Renal cortex interstitium (tissue), 11 donors: ENCODE measurements at regions not wholly inside any gene's neighbourhood (a gene's known extent, or its start where the extent isn't known, plus 50 kb on each side); places are given as distances from the start of the nearest gene placed in this dataset.

Source experiments
- DNase-seq, 11 donors: peaks; one replicate each; pipeline ENCODE4 v3.0.0-alpha.2; 2013; ENCODE audit warnings: low read depth in 9 of 11, low spot score in 4 of 11; ENCODE audit errors: extremely low read depth in 1 of 11

DNA sequence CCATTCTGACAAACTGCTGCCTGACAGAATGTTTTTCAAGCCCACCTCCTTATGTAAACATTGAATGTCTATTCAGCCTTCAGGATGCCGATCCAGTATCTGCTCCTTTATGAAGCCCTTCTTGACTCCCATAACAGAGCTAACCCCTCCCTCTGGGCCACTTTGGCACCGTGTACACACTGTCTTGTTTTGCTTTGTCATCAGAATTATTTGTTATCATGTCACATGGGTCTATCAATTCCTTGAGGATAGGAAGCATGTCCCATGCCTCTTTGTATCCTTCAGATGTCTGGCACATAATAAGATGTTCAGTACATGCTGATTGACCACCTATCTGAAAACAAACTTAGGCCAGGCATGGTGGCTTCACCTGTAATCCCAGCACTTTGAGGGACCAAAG, 92.3 kb downstream of the PRLHR start:
- no peak for DNase-seq

DNA sequence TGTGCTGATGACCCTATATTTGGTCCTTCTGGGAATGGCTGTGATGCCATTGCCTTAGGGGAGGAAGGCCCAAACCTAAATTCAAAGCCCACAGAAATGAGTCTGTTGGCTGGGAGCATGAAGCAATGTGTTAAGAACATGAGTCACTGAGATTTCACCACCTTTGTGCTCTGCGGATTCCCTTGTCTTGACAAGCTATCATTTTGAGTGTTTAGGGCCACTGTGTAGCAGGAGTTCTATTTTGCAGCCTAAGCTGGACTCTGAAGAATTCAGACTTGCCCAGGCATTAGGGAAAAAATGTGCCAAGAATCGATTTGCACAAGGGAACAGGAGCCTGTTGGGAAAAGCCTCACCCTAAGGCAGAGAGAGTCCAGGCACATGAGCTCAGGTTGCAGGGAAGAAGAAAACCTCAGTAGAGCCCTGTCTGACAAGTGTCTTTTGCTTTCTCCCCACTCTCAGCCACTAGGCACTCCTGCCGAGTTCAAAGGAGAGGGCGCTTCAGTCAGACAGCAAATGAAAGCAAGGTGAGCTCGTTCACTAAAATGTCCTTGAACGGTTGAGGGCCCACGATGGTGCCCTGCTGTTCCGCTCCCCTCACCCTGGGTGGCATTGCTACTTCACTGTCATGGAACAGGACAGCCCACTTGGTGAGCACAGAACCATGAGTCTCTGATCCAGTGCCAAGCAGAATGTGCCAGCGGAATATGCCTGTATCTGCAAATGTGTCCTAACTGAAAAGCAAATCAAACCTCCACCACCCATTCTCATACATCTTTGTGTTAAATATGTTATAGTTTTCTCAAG, 93.6 kb downstream of the PRLHR start:
- DNase-seq, result no peak

DNA sequence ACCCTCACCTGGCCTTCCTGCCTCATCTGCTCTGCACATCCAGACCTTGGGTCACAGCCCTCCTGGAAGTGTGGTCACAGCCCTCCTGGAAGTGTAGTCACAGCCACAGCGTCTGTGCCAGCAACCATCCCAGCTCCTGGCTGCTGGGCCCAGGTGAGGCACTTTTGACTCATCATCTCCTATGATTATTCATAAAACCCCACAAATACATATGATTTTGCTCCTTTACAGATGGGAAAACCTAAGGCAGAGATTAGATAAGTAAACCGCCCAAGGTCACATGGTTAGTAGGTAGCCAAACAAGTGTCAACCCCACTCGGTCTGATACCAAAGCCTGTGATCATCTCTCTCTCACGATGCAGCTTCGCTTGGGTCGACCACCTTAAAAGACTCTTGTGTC, 94.3 kb downstream of the PRLHR start:
- no peak for DNase-seq

DNA sequence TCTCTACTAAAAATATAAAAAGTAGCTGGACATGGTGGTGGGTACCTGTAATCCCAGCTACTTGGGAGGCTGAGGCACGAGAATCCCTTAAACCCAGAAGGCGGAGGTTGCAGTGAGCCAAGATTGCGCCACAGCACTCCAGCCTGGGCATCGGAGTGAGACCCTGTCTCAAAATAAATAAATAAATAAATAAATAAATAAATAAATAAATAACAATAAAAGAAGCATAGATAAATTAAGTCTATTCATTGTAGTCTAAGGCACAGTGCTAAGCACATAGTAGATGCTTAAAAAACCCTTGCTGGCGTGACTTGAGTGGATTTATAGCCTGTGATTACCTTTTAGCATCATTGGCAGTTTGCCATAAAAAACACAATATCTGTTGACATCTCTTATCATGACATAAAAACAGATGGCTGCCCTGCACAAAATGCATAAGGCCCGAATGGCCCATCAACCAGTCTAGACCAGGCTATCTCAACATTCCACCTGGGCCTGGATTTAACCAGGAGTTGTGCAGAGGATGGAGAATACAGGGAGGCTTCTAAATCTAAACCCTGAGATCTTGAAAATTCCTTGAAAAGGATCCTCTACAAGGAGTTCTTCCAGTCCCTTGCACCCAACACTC, 94.9 kb downstream of the PRLHR start:
- DNase-seq, result no peak

DNA sequence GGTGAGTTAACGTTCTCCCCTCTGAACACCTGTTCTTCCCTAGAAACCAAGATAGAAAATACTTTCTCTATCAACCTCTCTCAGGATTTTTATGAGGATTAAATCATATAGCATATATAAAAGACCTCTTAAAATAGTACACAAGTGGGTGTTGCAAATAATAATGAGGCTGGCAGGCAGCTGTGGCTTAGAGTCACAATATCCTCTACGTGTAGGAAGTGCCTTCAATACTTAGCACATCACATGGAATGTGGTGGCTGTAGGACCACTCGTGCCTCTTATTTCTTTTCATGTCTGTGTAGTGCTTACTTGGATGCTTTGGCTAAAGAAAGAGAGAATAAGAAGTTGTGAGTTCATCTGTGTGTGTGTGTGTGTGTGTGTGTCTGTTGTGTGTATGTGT, 96.3 kb downstream of the PRLHR start:
- no peak for DNase-seq

DNA sequence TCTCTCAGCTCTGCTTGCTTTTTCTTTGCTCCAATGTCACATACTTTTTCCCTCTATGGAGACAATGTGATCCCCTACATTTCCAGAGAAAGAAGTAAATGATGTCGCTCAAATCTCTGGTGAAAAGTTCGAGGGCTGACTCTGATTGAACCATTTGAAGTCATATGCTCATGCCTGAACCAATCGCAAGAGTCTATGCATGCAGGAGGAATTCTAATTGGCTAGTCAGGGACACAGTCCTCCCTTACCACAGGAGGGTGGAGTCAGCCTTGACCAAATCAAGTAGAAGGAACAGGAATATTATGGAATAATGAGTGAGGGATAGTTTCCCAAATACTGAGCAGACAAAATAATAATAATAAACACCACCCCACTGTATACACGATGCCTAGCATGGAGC, 96.8 kb downstream of the PRLHR start:
- no peak for DNase-seq

DNA sequence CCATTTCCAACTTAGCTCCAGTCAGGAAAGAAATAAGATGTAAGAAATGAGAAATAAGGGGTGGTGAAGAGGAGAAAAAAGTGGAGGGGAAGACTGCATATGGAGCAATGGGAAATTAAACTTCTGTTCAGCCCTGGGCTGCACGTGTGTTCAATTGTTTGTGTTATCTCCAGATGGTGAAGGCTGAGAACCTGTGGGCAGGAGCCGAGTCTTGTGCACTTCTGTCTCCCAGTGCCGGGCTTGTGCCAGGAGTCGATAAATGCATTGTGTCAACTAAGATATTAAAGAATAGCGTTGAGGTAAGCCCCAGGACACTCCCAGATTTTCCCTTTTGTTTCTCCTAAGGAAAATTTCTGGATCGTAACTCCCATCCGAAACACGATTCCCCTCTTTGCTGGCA, 98.2 kb downstream of the PRLHR start:
- DNase-seq, result no peak

DNA sequence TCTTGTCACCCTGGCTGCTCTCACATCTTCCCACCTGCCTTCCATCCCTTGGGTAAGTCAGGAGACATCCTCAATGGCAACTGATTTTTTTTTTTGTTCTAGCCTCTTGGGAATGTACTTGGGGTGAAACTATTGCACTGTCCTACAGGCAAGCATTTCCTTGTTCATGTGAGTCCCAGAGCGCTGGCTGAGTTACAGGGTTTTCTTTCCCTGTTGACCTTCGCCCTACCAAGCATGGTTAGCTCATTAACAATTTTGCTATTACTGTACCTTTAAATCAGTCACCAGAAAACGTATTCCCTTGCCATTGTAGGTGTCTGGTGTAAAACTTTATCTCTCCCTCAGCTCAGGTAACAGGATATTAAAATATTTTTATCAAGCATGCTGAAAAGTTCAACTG, 98.9 kb downstream of the PRLHR start:
- DNase-seq, result peak in 1 of 11 donors; percentile 14

DNA sequence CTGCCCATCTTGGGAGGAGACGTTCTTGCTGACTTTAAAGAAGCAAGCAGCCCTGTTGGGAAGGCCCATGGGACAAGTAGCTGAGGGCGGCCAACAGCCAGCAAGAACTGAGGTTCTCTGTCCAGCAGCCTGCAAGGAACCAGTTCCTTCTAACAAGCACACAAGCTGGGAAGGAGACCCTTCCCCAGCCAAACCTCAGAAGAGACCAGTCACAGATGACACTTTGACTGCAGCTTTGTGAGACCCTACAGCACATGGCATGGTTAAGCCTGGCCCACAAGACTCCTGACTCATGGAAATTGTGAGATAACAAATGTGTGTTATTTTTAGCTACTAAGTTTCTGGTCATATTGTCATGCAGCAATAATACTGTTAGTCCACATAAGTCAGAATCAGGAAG, 99.9 kb downstream of the PRLHR start:
- DNase-seq, result no peak

DNA sequence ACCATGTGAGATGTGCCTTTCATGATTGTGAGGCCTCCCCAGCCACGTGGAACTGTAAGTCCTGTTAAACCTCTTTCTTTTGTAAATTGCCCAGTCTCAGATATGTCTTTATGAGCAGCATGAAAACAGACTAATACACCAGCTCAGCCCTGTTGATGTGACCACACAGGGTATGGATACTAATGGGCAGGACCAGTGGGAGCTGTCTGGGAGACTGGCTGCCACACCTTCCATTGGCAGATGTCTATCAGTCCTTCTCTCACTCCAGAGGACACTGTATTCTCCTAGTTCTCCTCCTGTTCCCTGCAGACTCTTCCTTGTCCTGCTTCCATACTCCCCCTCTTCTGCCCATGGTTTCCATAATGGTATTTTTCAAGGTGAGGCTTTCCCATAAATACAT, 104.4 kb downstream of the PRLHR start:
- no peak for DNase-seq

DNA sequence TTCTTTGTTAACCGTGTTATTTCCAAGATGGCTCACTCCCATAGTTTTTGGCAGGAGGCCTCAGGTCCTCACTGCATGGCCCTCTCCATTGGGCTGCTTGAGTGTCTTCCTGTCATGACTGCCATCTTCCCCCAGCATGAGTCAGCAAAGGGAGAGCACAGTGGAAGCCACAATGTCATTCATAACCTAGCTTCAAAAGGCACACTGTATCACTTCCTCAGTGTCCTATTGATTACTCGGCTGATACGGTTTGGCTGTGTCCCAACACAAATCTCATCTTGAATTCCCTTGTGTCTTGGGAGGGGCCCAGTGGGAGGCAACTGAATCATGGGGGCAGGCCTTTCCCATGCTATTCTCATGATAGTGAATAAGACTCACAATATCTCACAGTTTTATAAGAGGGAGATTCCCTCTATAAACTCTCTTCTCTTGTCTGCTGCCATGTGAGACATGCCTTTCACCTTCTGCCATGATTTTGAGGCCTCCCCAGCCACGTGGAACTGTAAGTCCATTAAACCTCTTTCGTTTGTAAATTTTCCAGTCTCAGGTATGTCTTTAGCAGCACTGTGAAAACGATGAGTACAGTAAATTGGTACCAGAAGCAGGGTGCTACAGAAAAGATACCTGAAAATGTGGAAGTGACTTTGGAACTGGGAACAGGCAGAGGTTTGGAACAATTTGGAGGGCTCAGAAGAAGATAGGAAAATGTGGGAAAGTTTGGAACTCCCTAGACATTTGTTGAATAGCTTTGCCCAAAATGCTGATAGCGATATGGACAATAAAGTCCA, 106.5 kb downstream of the PRLHR start:
- no peak for DNase-seq

DNA sequence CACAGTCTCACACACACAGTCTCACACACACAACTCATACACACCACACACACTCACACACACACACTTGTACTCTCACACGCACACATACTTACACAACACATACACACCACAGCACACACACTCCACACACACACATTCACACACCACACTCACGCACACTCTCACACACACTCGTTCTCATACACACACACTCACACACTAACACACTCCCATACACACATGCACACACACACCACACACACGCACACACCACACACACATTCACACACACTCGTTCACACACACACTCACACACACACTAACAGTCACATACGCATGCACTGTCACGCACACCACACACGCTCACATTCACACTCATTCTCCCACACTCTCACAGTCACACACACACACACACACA, 109.8 kb downstream of the PRLHR start:
- no peak for DNase-seq

DNA sequence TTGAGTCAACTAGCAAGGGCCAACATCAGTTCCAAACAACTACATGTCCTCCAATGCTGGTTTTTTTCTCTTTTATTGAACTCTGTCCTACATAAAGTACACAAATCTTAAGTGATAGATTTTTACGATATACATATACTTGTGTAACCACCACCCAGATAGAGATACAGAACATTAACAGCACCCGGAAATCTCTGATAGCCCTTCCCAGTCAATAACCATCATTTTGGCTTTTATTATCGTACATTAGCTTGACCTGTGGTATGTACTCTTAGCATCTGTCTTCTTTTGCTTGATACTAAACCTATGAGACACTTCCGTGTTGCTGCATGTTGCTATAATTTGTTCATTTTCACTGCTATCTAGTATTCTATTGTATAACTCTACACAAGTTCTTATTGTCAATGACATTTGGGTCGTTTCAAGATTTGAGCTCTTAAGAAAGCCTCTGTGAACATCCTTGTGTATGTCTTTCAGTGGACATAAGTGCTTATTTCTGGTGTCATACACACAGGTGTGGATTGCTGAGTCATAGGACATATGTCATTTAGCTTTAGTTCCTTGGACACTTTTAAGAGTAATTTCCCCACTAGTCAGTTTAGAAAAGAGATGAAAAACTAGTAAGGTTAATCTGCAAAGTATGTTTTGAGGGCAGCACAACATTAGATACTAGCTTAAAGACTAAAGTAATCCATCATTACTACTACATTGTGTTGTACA, 111.1 kb downstream of the PRLHR start:
- DNase-seq, result no peak

DNA sequence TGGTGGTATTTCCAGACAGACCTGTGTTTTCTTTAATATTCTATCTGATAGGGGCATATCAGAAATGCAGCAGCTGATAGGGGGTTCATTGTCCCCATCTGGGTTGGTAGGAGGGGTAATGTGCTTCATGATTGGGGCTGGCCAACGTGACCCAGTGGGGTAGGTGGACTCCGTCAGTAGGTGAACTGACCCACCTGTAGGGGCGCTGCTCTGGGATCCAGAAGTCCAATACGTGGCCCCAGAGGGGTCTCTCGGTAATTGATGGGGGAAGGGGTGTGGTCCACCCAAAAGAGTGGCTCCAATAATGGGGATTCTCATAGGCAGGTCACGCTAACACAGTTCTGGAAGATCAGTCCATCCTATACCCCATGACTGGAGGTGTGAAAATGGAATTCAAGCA, 112.0 kb downstream of the PRLHR start:
- no peak for DNase-seq

DNA sequence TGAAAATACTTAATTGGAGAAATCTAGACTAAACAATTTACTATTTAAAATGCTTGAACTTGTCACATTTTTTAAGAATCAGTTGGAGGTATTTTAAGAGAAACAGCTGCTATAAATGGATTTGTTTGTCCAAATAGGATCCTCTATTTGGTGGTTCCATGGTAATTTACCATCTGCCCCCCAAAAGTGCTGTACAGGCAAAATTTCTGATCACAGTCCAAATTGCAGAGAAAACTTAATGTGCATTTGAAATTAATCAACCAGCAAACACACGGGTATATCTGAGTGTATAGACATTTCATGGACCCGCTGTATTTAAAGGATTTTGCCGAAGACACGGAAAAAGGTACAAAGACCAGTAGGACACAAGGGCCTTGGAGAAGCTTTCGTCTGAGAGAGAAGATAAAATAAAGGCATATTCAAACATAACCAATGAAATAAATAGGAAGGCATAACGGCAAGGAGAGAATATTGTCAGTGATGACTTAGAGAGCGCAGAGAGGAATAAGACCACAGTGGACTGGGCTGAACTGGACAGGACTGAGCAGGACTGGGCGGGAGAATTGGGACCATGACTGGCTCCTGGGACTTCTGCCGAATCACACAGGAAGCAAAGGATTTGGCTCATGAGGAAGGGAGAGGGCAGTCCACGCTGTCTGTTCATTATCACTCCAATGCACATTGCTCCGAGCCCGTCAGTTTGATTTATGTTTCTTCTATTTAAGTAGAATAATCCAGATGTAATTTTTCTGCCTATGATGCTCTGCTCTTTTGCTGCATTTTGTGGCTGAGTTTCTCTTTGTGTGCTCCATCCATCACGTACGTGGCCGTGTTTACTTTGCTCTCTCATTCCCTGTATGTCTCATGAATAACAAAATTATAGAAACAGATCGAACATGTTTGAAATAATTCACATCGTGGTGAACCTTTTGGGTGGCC, 112.8 kb downstream of the PRLHR start:
- DNase-seq, result no peak

DNA sequence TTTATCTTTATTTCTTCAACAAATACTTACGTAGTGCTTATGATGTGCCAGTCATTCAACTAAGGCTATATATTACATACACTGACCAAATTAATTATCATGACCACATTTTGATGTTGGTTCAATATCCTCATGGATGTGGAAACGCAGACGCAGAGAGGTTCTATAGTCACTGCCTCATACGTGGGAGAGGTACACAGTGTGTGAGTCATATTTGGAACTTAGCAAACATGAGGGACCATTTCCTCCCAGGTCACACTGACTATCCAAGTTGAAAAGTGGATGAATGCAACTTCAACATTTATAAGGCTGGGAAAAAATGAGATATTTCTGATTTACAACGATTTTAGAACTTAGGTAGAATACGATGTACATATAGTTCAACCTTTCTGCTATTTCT, 113.6 kb downstream of the PRLHR start:
- no peak for DNase-seq

DNA sequence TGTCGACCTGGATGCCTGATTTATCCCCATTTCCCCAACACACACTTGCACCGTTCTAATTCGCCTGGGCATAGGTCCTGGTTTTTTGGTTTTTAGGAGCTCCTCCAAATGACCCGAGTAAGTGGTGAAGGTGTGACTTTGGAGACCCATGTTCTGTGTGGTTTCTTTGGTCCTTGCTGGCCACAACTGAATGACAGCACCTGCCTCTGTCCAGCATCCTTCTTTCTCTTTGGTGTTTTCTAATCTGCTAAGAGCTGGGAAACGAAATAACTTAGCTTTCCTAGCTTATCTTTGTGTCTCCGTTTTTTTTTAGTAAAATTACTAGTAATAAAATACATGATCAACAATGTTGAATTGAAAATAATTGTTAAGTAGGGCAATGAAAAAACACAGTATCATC, 120.2 kb downstream of the PRLHR start:
- DNase-seq, result no peak

DNA sequence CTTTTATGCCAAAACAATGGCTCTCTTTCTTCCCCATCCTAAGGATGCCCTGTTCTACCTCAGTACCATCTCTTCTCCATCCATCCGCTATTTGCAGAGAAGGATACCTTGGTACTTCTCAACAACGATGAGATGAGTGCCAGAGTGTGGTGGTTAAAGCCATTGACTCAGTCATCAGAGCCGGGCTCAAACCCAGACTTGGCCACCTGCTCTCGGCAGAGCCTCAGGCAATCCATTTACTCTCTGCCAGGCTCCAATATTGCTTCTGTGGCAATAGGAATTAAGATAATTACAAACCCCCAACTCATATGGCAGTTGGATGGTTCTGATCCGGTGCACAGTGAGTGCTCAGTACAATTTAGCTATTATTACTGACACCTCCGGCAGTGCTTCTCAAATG, 121.3 kb downstream of the PRLHR start:
- DNase-seq, result no peak
